Heart left ventricle (tissue), 16 donors: ENCODE measurements at regions not wholly inside any gene's neighbourhood (a gene's known extent, or its start where the extent isn't known, plus 50 kb on each side); places are given as distances from the start of the nearest gene placed in this dataset.

Experiments used
- ATAC-seq, 4 donors: fragments of 200-7000 bp; cut with Tn5 transposase; one replicate each; pipeline ENCODE4 v1.9.1; 2020 to 2022; ENCODE audit warnings: moderate library complexity in 4 of 4, mild to moderate bottlenecking in 3 of 4, moderate number of reproducible peaks in 1 of 4
- DNase-seq, 5 donors: peaks; one replicate each; pipeline ENCODE4 v3.0.0-alpha.2; 2020
- H3K27ac ChIP-seq, 12 donors: fragments of 200-600 bp; sonication (generic) in 4 of 12; one replicate each; pipeline versions ENCODE4 v1.5.0 to v1.8.0; 2016 to 2022; ENCODE audit warnings: mild to moderate bottlenecking in 2 of 12
- H3K27me3 ChIP-seq, 9 donors: fragments of 200-600 bp; sonication (generic) in 2 of 9; one replicate each; pipeline versions ENCODE4 v1.5.1 to v1.8.0; 2016 to 2022; ENCODE audit warnings: mild to moderate bottlenecking in 3 of 9
- H3K36me3 ChIP-seq, 9 donors: fragments of 200-600 bp; sonication (generic) in 2 of 9; one replicate each; pipeline versions ENCODE4 v1.5.0 to v1.8.0; 2018 to 2022; ENCODE audit warnings: mild to moderate bottlenecking in 2 of 9
- H3K4me1 ChIP-seq, 12 donors: fragments of 200-600 bp; sonication (generic) in 4 of 12; one replicate each; pipeline versions ENCODE4 v1.5.0 to v1.8.0; 2016 to 2022; ENCODE audit warnings: mild to moderate bottlenecking in 3 of 12
- H3K4me3 ChIP-seq, 12 donors: fragments of 200-600 bp; sonication (generic) in 4 of 12; one replicate each; pipeline versions ENCODE4 v1.5.0 to v1.8.0; 2017 to 2022; ENCODE audit warnings: mild to moderate bottlenecking in 9 of 12, moderate library complexity in 4 of 12
- H3K9me3 ChIP-seq, 12 donors: fragments of 200-600 bp; sonication (generic) in 4 of 12; one replicate each; pipeline versions ENCODE4 v1.5.0 to v1.8.0; 2016 to 2022; ENCODE audit warnings: mild to moderate bottlenecking in 1 of 12
- CTCF ChIP-seq, 12 donors: fragments of 200-600 bp; sonication (generic) in 4 of 12; IDR thresholded peaks; one replicate each; pipeline versions ENCODE4 v1.5.0 to v1.8.0; 2018 to 2022; ENCODE audit warnings: antibody characterized with exemption in 12 of 12, mild to moderate bottlenecking in 5 of 12
- POLR2A ChIP-seq, 2 donors: fragments of 450-650 bp; IDR thresholded peaks; one replicate each; pipeline ENCODE4 v1.6.1; 2017; ENCODE audit warnings: antibody characterized with exemption in 2 of 2, mild to moderate bottlenecking in 2 of 2, moderate library complexity in 2 of 2
- WGBS, 4 donors: extraction: QIAGEN DNeasy Blood & Tissue Kit in 2 of 4; methylation state at CpG; one replicate each; pipeline versions ENCODE4 v1.1.5 to v1.1.7; 2013 to 2018; 5-methylcytosine and 5-hydroxymethylcytosine counted together
- intact Hi-C, 10 donors: fragments of 100-400 bp; cut with DNase I; formaldehyde crosslinking; loops; one replicate each; pipeline versions ENCODE4 v1.11.1 to v1.14.2; 2022
- donor health status: ischemic (EF 13 %, LVEDD 7.1; RV severe dilation, severe dysfunction).
- donor health status: healthy with polysubstance abuse.
- donor health status: DM: no; HTN: yes; CAD: no.
- donor health status: DM: no; HTN: no; CAD: no.
- donor health status: ischemic (EF 25% LVEDD 6.9; RV normal size, moderate dysfunction).
- donor health status: ischemic (EF 25% LVEDD 5.7; RV mildly dilated, moderate dysfunction).
- donor health status: healthy.
- donor health status: DM: yes; HTN: yes; CAD: no.
- donor health status: ischemic (EF 35%, LVEDD 5.7; RV mildly dilated, moderate dysfunction).
- donor health status: nonischemic (EF 11% LVEDD 7.7; RV severe dilation, severe dysfunction).
- donor health status: DM: yes; HTN: yes; CAD: no.
- donor health status: PGD.
- donor health status: ischemic (EF 29% LVEDD 5.4; RV normal size, mild dysfunction).
- donor health status: nonischemic (EF 23%, LVEDD 6.1; RV moderate dilation, normal function).

GRCh38 chr22:26766510-26767350, 109.3 kb downstream of the MIAT start:
- WGBS, 4 donors: 93 to 98% (median 95%) methylated on average over 15 to 19 of the region's 19 CpGs
- Histone ChIP-seq H3K27me3 (no peaks in the 10 kb centered on the region), H3K9me3 (peaks cover 0 to 5% (median 0%) of the 10 kb centered on the region in 12 donors), H3K4me1 (no peaks in the 10 kb centered on the region), H3K36me3 (peaks cover 0 to 4% (median 0%) of the 10 kb centered on the region in 9 donors), H3K27ac (no peak overlapping the region), H3K4me3 (no peak overlapping the region)
- TF ChIP-seq CTCF (IDR thresholded peaks at IDR 0.05) (no peak), POLR2A (IDR thresholded peaks at IDR 0.05) (no peak)
- DNase-seq (no peak), ATAC-seq (no peak)
- intact Hi-C loops: no loop called here

GRCh38 chr22:26767351-26768155, 110.2 kb downstream of the MIAT start:
- intact Hi-C loops: no loop called here
- H3K4me3 ChIP-seq: no peak overlapping the region
- 89 to 93% (median 92%) methylated on average over 15 of the region's 15 CpGs for WGBS, 4 donors
- DNase-seq: no peak
- no peak for ATAC-seq
- H3K27ac ChIP-seq: no peak overlapping the region
- peaks cover 0 to 4% (median 0%) of the 10 kb centered on the region in 9 donors for H3K36me3 ChIP-seq
- H3K9me3 ChIP-seq: peaks cover 0 to 5% (median 0%) of the 10 kb centered on the region in 12 donors
- no peaks in the 10 kb centered on the region for H3K4me1 ChIP-seq
- TF ChIP-seq CTCF (IDR thresholded peaks at IDR 0.05) (no peak), POLR2A (IDR thresholded peaks at IDR 0.05) (no peak)
- H3K27me3 ChIP-seq: no peaks in the 10 kb centered on the region

- WGBS, 4 donors: 93 to 95% (median 95%) methylated on average over 9 of the region's 9 CpGs
- H3K27me3 ChIP-seq: no peaks in the 10 kb centered on the region
- intact Hi-C loops: no loop called here
- peaks cover 0 to 4% (median 0%) of the 10 kb centered on the region in 9 donors for H3K36me3 ChIP-seq
- DNase-seq (no peak), ATAC-seq (no peak)
- no peaks in the 10 kb centered on the region for H3K4me1 ChIP-seq
- TF ChIP-seq POLR2A (IDR thresholded peaks at IDR 0.05): no peak
- no peak for TF ChIP-seq CTCF (IDR thresholded peaks at IDR 0.05)
- no peak overlapping the region for H3K4me3 ChIP-seq
- no peak overlapping the region for H3K27ac ChIP-seq
- H3K9me3 ChIP-seq: peaks cover 0 to 5% (median 0%) of the 10 kb centered on the region in 12 donors
Observed at GRCh38 chr22:26768156-26768515, 110.7 kb downstream of the MIAT start.

- Histone ChIP-seq H3K27me3 (no peaks in the 10 kb centered on the region), H3K27ac (no peak overlapping the region), H3K4me3 (no peak overlapping the region), H3K4me1 (no peaks in the 10 kb centered on the region), H3K9me3 (peaks cover 0 to 5% (median 0%) of the 10 kb centered on the region in 12 donors), H3K36me3 (peaks cover 0 to 6% (median 0%) of the 10 kb centered on the region in 9 donors)
- no peak for ATAC-seq
- WGBS, 4 donors: 85 to 93% (median 88%) methylated on average over 11 of the region's 11 CpGs
- intact Hi-C loops: no loop called here
- TF ChIP-seq POLR2A (IDR thresholded peaks at IDR 0.05) (no peak), CTCF (IDR thresholded peaks at IDR 0.05) (no peak)
- DNase-seq: no peak
Observed at GRCh38 chr22:26768952-26769351, 111.6 kb downstream of the MIAT start.
